ENCODE measurements at regions not wholly inside any gene's neighbourhood (a gene's known extent, or its start where the extent isn't known, plus 50 kb on each side); places are given as distances from the start of the nearest gene placed in this dataset.

GRCh38 chr12:13887779-13888388 is 93.5 kb downstream of the GRIN2B start:
- Histone ChIP-seq H3K27ac (no peak overlapping the region), H3K4me3 (no peak overlapping the region), H3K9me3 (no peaks in the 10 kb centered on the region), H3K36me3 (no peaks in the 10 kb centered on the region), H3K27me3 (no peaks in the 10 kb centered on the region), H3K4me1 (no peaks in the 10 kb centered on the region)
- no peak for DNase-seq (ENCODE audit: low spot score)
- TF ChIP-seq CTCF (IDR thresholded peaks at IDR 0.05): no peak

GRCh38 chr12:13882176-13882575 is 99.2 kb downstream of the GRIN2B start:
- no peak for DNase-seq (ENCODE audit: low spot score)
- no peak for TF ChIP-seq CTCF (IDR thresholded peaks at IDR 0.05)
- H3K4me3 ChIP-seq: no peak overlapping the region
- H3K27me3 ChIP-seq: no peaks in the 10 kb centered on the region
- H3K9me3 ChIP-seq: no peaks in the 10 kb centered on the region
- H3K4me1 ChIP-seq: no peaks in the 10 kb centered on the region
- no peak overlapping the region for H3K27ac ChIP-seq
- no peaks in the 10 kb centered on the region for H3K36me3 ChIP-seq

- Histone ChIP-seq H3K4me1 (no peaks in the 10 kb centered on the region), H3K27me3 (no peaks in the 10 kb centered on the region), H3K4me3 (no peak overlapping the region), H3K9me3 (no peaks in the 10 kb centered on the region), H3K36me3 (no peaks in the 10 kb centered on the region), H3K27ac (no peak overlapping the region)
- DNase-seq (ENCODE audit: low spot score): no peak
- TF ChIP-seq CTCF (IDR thresholded peaks at IDR 0.05): no peak
Measured at GRCh38 chr12:13880613-13881012, 100.8 kb downstream of the GRIN2B start.

- no peaks in the 10 kb centered on the region for H3K36me3 ChIP-seq
- H3K9me3 ChIP-seq: no peaks in the 10 kb centered on the region
- TF ChIP-seq CTCF (IDR thresholded peaks at IDR 0.05): no peak
- H3K27ac ChIP-seq: no peak overlapping the region
- H3K4me1 ChIP-seq: no peaks in the 10 kb centered on the region
- DNase-seq (ENCODE audit: low spot score): no peak
- H3K4me3 ChIP-seq: no peak overlapping the region
- H3K27me3 ChIP-seq: no peaks in the 10 kb centered on the region
Measured at GRCh38 chr12:13875744-13876143, 105.7 kb downstream of the GRIN2B start.

GRCh38 chr12:13870255-13870654 is 111.1 kb downstream of the GRIN2B start:
- no peaks in the 10 kb centered on the region for H3K4me1 ChIP-seq
- H3K27ac ChIP-seq: no peak overlapping the region
- H3K36me3 ChIP-seq: no peaks in the 10 kb centered on the region
- no peak for DNase-seq (ENCODE audit: low spot score)
- H3K4me3 ChIP-seq: no peak overlapping the region
- no peaks in the 10 kb centered on the region for H3K27me3 ChIP-seq
- no peak for TF ChIP-seq CTCF (IDR thresholded peaks at IDR 0.05)
- H3K9me3 ChIP-seq: no peaks in the 10 kb centered on the region

- no peak overlapping the region for H3K4me3 ChIP-seq
- TF ChIP-seq CTCF (IDR thresholded peaks at IDR 0.05): peak; percentile 86 to 90
- no peaks in the 10 kb centered on the region for H3K36me3 ChIP-seq
- no peaks in the 10 kb centered on the region for H3K9me3 ChIP-seq
- no peak overlapping the region for H3K27ac ChIP-seq
- DNase-seq (ENCODE audit: low spot score): peak; percentile 66
- H3K27me3 ChIP-seq: no peaks in the 10 kb centered on the region
- H3K4me1 ChIP-seq: no peaks in the 10 kb centered on the region
Measured at GRCh38 chr12:13864081-13864673, 117.2 kb downstream of the GRIN2B start.

Data from right atrium auricular region (tissue), 2 donors.